Astrocyte (in vitro differentiated cells and primary cell): ENCODE measurements at regions not wholly inside any gene's neighbourhood (a gene's known extent, or its start where the extent isn't known, plus 50 kb on each side); places are given as distances from the start of the nearest gene placed in this dataset.

Experiments used
- EZH2 ChIP-seq: IDR thresholded peaks from 2 replicates; pipeline ENCODE4 v1.6.1; 2012; ENCODE audit warnings: mild to moderate bottlenecking, low read length, inconsistent platforms; ENCODE audit not compliant: insufficient read depth
- TF ChIP-seq, protein P1 (sequence below): IDR thresholded peaks from 2 replicates; pipeline ENCODE4 v1.5.1; 2011; ENCODE audit warnings: low read depth, mild to moderate bottlenecking, inconsistent platforms, low read length, moderate library complexity; ENCODE audit not compliant: insufficient read depth

DNA sequence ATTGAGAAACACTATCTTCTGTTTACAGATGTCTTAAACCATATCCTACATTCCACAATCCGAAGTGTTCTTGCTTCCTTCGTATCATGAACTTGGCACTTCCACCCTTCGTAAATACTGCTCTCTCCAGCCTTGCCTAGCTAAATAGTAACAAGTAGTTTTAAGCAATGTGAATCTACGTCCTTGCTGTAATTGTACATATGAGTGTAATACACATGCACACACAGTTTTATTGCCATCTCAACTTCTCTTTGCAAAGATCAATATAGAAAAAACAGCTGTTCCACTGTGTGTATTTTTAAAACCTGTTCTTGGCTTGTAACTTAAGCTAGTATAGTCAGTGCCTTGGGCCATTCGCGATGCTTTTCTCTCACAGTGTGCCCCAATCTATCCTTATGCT lies 1524.7 kb downstream of the GRIK2 start:
- TF ChIP-seq, protein P1, sequence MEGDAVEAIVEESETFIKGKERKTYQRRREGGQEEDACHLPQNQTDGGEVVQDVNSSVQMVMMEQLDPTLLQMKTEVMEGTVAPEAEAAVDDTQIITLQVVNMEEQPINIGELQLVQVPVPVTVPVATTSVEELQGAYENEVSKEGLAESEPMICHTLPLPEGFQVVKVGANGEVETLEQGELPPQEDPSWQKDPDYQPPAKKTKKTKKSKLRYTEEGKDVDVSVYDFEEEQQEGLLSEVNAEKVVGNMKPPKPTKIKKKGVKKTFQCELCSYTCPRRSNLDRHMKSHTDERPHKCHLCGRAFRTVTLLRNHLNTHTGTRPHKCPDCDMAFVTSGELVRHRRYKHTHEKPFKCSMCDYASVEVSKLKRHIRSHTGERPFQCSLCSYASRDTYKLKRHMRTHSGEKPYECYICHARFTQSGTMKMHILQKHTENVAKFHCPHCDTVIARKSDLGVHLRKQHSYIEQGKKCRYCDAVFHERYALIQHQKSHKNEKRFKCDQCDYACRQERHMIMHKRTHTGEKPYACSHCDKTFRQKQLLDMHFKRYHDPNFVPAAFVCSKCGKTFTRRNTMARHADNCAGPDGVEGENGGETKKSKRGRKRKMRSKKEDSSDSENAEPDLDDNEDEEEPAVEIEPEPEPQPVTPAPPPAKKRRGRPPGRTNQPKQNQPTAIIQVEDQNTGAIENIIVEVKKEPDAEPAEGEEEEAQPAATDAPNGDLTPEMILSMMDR, result no peak
- TF ChIP-seq EZH2, result no peak
